Sigmoid colon (tissue), 6 donors: ENCODE measurements at regions not wholly inside any gene's neighbourhood (a gene's known extent, or its start where the extent isn't known, plus 50 kb on each side); places are given as distances from the start of the nearest gene placed in this dataset.

Source experiments
- DNase-seq: peaks from one replicate; pipeline ENCODE4 v3.0.0-alpha.2; 2019
- H3K27ac ChIP-seq, 4 donors: fragments of 200-600 bp; sonication (generic); one replicate each; pipeline ENCODE4 v1.5.1; 2016 to 2019; ENCODE audit warnings: mild to moderate bottlenecking in 1 of 4
- H3K27me3 ChIP-seq, 3 donors: fragments of 200-600 bp; sonication (generic); one replicate each; pipeline ENCODE4 v1.5.1; 2019; ENCODE audit warnings: mild to moderate bottlenecking in 1 of 3
- H3K36me3 ChIP-seq, 4 donors: fragments of 200-600 bp; sonication (generic); one replicate each; pipeline ENCODE4 v1.5.1; 2016 to 2019
- H3K4me1 ChIP-seq, 4 donors: fragments of 200-600 bp; sonication (generic); one replicate each; pipeline ENCODE4 v1.5.1; 2017 to 2019
- H3K4me3 ChIP-seq, 4 donors: fragments of 200-600 bp; sonication (generic); one replicate each; pipeline ENCODE4 v1.5.1; 2017 to 2019; ENCODE audit warnings: mild to moderate bottlenecking in 2 of 4, moderate library complexity in 1 of 4
- H3K9me3 ChIP-seq, 4 donors: fragments of 200-600 bp in 3 of 4; sonication (generic) in 3 of 4; one replicate each; pipeline versions ENCODE4 v1.5.1 to v1.6.1; 2013 to 2019
- CTCF ChIP-seq, 4 experiments: fragments of 450-650 bp in 3 of 4; fragments of 200-600 bp in 1 of 4; IDR thresholded peaks; one replicate each; pipeline ENCODE4 v1.5.1; 2016 to 2019; ENCODE audit warnings: antibody characterized with exemption in 4 of 4, mild to moderate bottlenecking in 3 of 4, moderate library complexity in 2 of 4
- EP300 ChIP-seq, 4 donors: sonication (generic); formaldehyde crosslinking; IDR thresholded peaks; one replicate each; pipeline ENCODE4 v1.6.1; 2017; ENCODE audit warnings: antibody characterized with exemption in 4 of 4
- POLR2A ChIP-seq, 2 donors: fragments of 450-650 bp; IDR thresholded peaks; one replicate each; pipeline ENCODE4 v1.6.1; 2016; ENCODE audit warnings: antibody characterized with exemption in 2 of 2, mild to moderate bottlenecking in 2 of 2, moderate library complexity in 2 of 2
- POLR2AphosphoS5 ChIP-seq, 4 donors: sonication (generic); formaldehyde crosslinking; IDR thresholded peaks; one replicate each; pipeline ENCODE4 v1.6.1; 2017; ENCODE audit warnings: antibody characterized with exemption in 4 of 4
- WGBS, 2 donors: extraction: QIAGEN DNeasy Blood & Tissue Kit; methylation state at CpG; one replicate each; pipeline ENCODE4 v1.1.7; 2013; 5-methylcytosine and 5-hydroxymethylcytosine counted together
- intact Hi-C: fragments of 100-400 bp; cut with DNase I; formaldehyde crosslinking; loops from one replicate; pipeline ENCODE4 v1.15.1; 2023
- donor health status: healthy with polysubstance abuse.
- donor health status: healthy.

- Histone ChIP-seq H3K27ac (no peak overlapping the region), H3K9me3 (peaks cover 0 to 5% (median 0%) of the 10 kb centered on the region in 4 donors), H3K4me3 (no peak overlapping the region), H3K36me3 (no peaks in the 10 kb centered on the region), H3K4me1 (no peaks in the 10 kb centered on the region), H3K27me3 (no peaks in the 10 kb centered on the region)
- WGBS, 2 donors = 56 to 80% methylated on average over 3 of the region's 3 CpGs
- no peak for TF ChIP-seq EP300 (IDR thresholded peaks at IDR 0.05)
- no peak for TF ChIP-seq POLR2AphosphoS5 (IDR thresholded peaks at IDR 0.05)
- no peak for TF ChIP-seq POLR2A (IDR thresholded peaks at IDR 0.05)
- TF ChIP-seq CTCF (IDR thresholded peaks at IDR 0.05) = no peak
- DNase-seq = no peak
- intact Hi-C loops = no loop called here
These were observed 172.5 kb upstream of the PTPRD start for GRCh38 chr9:10785255-10785654.

- WGBS, 2 donors = 8 to 52% methylated on average over 1 of the region's 1 CpG
- DNase-seq = no peak
- H3K36me3 ChIP-seq = no peaks in the 10 kb centered on the region
- intact Hi-C loops = no loop called here
- H3K27ac ChIP-seq = no peak overlapping the region
- no peaks in the 10 kb centered on the region for H3K4me1 ChIP-seq
- no peaks in the 10 kb centered on the region for H3K27me3 ChIP-seq
- no peak for TF ChIP-seq CTCF (IDR thresholded peaks at IDR 0.05)
- TF ChIP-seq POLR2A (IDR thresholded peaks at IDR 0.05) = no peak
- no peak for TF ChIP-seq EP300 (IDR thresholded peaks at IDR 0.05)
- no peak for TF ChIP-seq POLR2AphosphoS5 (IDR thresholded peaks at IDR 0.05)
- H3K4me3 ChIP-seq = no peak overlapping the region
- peaks cover 0 to 6% (median 0%) of the 10 kb centered on the region in 4 donors for H3K9me3 ChIP-seq
These were observed 180.5 kb upstream of the PTPRD start for GRCh38 chr9:10793306-10793705.

- no peak for TF ChIP-seq POLR2AphosphoS5 (IDR thresholded peaks at IDR 0.05)
- no peak for TF ChIP-seq EP300 (IDR thresholded peaks at IDR 0.05)
- no peak for TF ChIP-seq POLR2A (IDR thresholded peaks at IDR 0.05)
- no peak for TF ChIP-seq CTCF (IDR thresholded peaks at IDR 0.05)
- intact Hi-C loops = no loop called here
- no peaks in the 10 kb centered on the region for H3K27me3 ChIP-seq
- no peak for DNase-seq
- no peak overlapping the region for H3K4me3 ChIP-seq
- no peak overlapping the region for H3K27ac ChIP-seq
- no peaks in the 10 kb centered on the region for H3K4me1 ChIP-seq
- no peaks in the 10 kb centered on the region for H3K36me3 ChIP-seq
- 76 to 88% methylated on average over 2 of the region's 2 CpGs for WGBS, 2 donors
- H3K9me3 ChIP-seq = peaks cover 0 to 2% (median 0%) of the 10 kb centered on the region in 4 donors
These were observed 191.7 kb upstream of the PTPRD start for GRCh38 chr9:10804486-10804885.

- intact Hi-C loops = no loop called here
- Histone ChIP-seq H3K4me1 (no peaks in the 10 kb centered on the region), H3K27me3 (no peaks in the 10 kb centered on the region), H3K27ac (no peak overlapping the region), H3K4me3 (no peak overlapping the region), H3K36me3 (no peaks in the 10 kb centered on the region), H3K9me3 (peaks cover 0 to 2% (median under 1%) of the 10 kb centered on the region in 4 donors)
- 54 to 68% methylated on average over 3 of the region's 3 CpGs for WGBS, 2 donors
- no peak for DNase-seq
- no peak for TF ChIP-seq CTCF (IDR thresholded peaks at IDR 0.05)
- TF ChIP-seq POLR2AphosphoS5 (IDR thresholded peaks at IDR 0.05) = no peak
- TF ChIP-seq POLR2A (IDR thresholded peaks at IDR 0.05) = no peak
- TF ChIP-seq EP300 (IDR thresholded peaks at IDR 0.05) = no peak
These were observed 194.1 kb upstream of the PTPRD start for GRCh38 chr9:10806868-10807267.

GRCh38 chr9:10818206-10818605 is 205.4 kb upstream of the PTPRD start:
- H3K27ac ChIP-seq = no peak overlapping the region
- no peak for DNase-seq
- H3K4me3 ChIP-seq = no peak overlapping the region
- H3K9me3 ChIP-seq = peaks cover 0 to 3% (median 0%) of the 10 kb centered on the region in 4 donors
- H3K27me3 ChIP-seq = no peaks in the 10 kb centered on the region
- H3K4me1 ChIP-seq = no peaks in the 10 kb centered on the region
- intact Hi-C loops = no loop called here
- H3K36me3 ChIP-seq = no peaks in the 10 kb centered on the region
- TF ChIP-seq EP300 (IDR thresholded peaks at IDR 0.05) = no peak
- no peak for TF ChIP-seq CTCF (IDR thresholded peaks at IDR 0.05)
- no peak for TF ChIP-seq POLR2AphosphoS5 (IDR thresholded peaks at IDR 0.05)
- no peak for TF ChIP-seq POLR2A (IDR thresholded peaks at IDR 0.05)
- WGBS, 2 donors = 13 to 33% methylated on average over 1 of the region's 1 CpG
